Kidney epithelial cell (primary cell): ENCODE measurements at regions not wholly inside any gene's neighbourhood (a gene's known extent, or its start where the extent isn't known, plus 50 kb on each side); places are given as distances from the start of the nearest gene placed in this dataset.

Experiments used
- DNase-seq: peaks from one replicate; pipeline ENCODE4 v3.0.0-alpha.2; 2010; ENCODE audit warnings: low read depth
- H3K27me3 ChIP-seq: 2 replicates; pipeline ENCODE4 v1.6.0; 2011; ENCODE audit warnings: low read length; ENCODE audit not compliant: control insufficient read depth, insufficient read depth
- H3K36me3 ChIP-seq: 2 replicates; pipeline ENCODE4 v1.5.1; 2011; ENCODE audit warnings: low read length; ENCODE audit not compliant: control insufficient read depth, insufficient read depth
- H3K4me3 ChIP-seq: 2 replicates; pipeline ENCODE4 v1.5.1; 2011; ENCODE audit warnings: low read depth, mild to moderate bottlenecking, control low read depth, low read length
- CTCF ChIP-seq: IDR thresholded peaks from 2 replicates; pipeline ENCODE4 v1.5.1; 2011; ENCODE audit warnings: mild to moderate bottlenecking, moderate library complexity, low read length, control low read depth, inconsistent platforms; ENCODE audit not compliant: insufficient read depth, poor library complexity, severe bottlenecking

GRCh38 chr21:15442743-15443469, 286.9 kb upstream of the USP25 start:
- no peak for DNase-seq
- no peaks in the 10 kb centered on the region for H3K27me3 ChIP-seq
- H3K36me3 ChIP-seq = no peaks in the 10 kb centered on the region
- no peak for TF ChIP-seq CTCF
- no peak overlapping the region for H3K4me3 ChIP-seq

GRCh38 chr21:15443740-15444117, 286.1 kb upstream of the USP25 start:
- TF ChIP-seq CTCF = no peak
- Histone ChIP-seq H3K27me3 (no peaks in the 10 kb centered on the region), H3K4me3 (no peak overlapping the region), H3K36me3 (no peaks in the 10 kb centered on the region)
- no peak for DNase-seq

GRCh38 chr21:15444118-15444960, 285.4 kb upstream of the USP25 start:
- no peaks in the 10 kb centered on the region for H3K36me3 ChIP-seq
- no peak for TF ChIP-seq CTCF
- DNase-seq = no peak
- H3K4me3 ChIP-seq = no peak overlapping the region
- H3K27me3 ChIP-seq = no peaks in the 10 kb centered on the region

DNA sequence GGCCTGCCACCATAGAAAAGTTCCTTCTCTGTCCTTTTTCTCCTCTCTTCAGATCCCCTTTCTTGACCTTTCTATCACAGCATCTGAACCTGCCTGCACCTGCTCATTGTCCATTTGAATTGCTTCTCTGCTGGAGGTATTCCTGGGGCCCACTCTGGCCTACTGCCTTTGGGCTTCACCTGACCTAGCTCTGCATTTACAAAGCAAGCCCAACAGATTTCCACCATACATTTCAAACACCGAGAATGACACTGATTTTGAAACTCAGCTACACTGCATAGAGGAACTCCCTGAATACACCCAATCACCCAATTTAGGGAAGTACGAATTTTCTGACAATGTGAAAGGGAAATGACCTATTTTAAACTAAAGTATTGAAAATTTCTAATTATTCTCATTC, 284.5 kb upstream of the USP25 start:
- no peak overlapping the region for H3K4me3 ChIP-seq
- H3K36me3 ChIP-seq = no peaks in the 10 kb centered on the region
- H3K27me3 ChIP-seq = no peaks in the 10 kb centered on the region
- no peak for TF ChIP-seq CTCF
- DNase-seq = no peak

GRCh38 chr21:15446223-15446622, 283.6 kb upstream of the USP25 start:
- Histone ChIP-seq H3K27me3 (no peaks in the 10 kb centered on the region), H3K36me3 (no peaks in the 10 kb centered on the region), H3K4me3 (no peak overlapping the region)
- no peak for TF ChIP-seq CTCF
- DNase-seq = no peak
